DMS53 treated with DMSO at 0.1 percent for 48 hours (cell line): ENCODE measurements at regions not wholly inside any gene's neighbourhood (a gene's known extent, or its start where the extent isn't known, plus 50 kb on each side); places are given as distances from the start of the nearest gene placed in this dataset.

Experiments
- DNase-seq: peaks from one replicate; lab custom pipeline; 2025; ENCODE audit not compliant: unreplicated experiment; lab: John Stamatoyannopoulos, UW

DNA sequence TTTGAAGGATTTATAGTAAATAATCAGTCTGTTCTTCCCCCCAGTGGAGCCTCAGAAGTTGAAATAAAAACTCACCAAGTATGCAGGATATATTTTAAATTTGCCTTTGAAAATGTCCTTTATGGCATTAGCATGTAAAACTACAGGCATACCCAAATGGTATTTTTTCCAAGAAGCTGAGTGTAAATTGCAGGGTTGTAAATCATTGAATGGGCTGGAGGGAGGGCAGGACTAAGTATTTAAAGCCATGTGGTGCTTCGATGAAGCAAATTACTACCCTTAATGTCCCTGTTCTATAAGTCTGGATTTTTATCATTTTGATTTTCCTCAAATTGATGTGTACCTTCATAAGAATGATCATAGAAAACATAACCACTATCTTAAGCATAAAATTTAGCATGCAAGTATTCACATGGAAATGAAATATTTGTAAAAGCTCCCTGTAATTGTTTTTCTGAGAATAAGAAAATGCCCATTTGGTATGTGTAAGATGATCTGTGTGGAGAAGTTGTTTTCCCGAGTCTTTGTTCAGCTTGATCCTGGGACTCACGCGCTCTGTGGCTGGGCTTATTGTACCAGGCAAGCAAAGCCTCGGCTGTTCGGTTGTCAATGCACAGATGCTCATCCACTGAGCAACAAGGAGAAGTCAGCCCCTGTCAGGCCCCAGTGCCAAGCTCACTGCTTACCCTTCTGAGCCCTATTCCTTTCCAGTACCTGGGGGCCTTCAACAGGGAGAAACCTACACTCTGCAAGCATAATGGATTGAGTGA, 66.7 kb downstream of the CD164 start:
- no peak for DNase-seq

DNA sequence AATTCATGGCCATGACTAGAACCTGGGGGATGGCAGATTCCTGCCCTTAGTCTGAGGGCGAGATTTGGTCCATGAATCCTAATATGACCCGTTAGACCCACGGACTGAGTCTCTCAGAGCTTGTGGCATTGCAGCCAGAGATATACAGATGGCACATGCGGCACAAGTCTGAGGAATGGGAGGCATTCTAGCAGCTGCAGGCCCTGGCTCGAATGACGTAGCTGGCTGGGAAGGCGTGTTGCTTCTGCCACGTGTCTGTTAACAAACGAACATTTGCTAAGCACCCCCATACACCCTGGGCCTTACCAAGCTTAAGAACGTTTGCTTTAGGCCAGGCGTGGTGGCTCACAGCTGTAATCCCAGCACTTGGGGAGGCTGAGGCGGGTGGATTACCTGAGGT, 68.0 kb downstream of the CD164 start:
- DNase-seq = no peak

DNA sequence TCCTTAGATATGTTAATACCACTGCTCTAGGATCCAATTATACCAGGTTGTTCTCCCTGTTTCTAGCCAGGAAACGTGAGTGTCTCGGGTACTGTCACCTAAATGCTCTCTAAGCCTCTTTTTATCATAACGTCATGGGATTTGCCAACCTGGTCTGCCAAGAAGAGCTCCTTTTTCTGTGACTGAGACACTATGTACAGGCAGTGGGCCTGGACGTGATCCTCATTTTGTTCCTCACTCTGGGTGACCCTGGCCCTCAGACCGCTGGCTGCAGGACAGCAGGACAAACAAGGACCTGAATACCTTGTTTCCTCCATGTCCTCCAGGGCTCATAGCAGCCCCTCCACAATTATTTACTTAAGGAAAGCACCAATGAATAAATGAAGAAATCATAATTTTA, 69.1 kb downstream of the CD164 start:
- no peak for DNase-seq

DNA sequence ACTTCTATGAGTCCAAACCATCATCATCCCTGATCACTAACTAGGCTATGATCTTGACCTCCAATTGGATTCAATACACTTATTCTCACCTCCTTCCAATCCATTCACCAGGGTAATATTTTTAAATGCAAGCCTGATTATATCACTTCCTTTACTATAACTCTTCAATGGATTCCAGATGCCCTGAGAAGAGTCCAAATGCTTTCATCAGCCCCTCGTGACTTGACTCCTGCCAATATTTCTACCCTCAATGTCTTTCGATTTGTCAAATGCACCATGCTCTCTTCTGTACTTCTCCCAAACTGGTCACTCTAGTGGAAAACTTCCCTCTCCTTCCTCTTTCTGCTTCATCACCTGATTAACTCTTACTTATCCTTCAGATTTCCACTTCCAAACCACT, 70.8 kb downstream of the CD164 start:
- DNase-seq = no peak

DNA sequence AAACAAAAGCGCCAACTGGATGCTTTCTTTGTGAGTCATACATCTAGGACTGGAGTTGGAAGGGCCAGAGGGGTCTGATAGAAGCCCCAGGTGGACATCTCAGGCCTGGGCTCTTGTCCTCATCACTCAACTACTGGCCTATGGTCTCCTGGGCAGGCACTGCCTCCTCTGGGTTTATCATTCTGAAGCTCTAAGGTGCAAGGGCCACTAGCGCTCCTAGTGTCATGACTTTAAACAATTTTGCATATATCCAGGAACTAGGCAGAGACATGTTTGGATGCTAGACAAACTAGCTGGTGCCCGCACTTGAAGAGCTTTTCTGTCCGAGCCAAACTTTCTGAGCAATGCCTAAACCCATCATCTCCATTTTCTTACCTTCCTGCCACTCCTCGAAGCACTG, 72.3 kb downstream of the CD164 start:
- DNase-seq = no peak

DNA sequence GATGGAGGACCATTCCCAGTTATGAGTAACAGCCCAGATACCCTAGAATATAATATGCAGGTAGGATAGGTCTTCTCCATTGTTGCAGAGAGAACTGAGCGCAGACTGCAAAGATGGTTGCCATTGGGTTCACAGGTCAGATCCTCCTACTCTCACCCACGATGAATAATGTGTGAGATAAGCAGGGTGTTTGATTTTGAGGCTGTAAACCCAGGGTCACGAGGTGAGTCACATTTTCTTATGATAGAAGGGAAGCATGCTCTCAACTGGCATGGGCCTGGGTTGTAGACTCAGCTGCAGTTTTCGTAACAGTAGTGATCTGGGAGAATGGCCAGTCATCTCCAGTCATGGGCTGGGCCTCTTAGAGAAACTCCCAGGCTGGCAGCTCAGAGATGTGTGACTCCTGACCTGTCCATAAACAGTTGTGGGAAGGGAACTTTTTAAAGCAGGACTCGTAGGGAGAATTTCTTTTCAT, 74.2 kb downstream of the CD164 start:
- DNase-seq = peak; percentile 86

DNA sequence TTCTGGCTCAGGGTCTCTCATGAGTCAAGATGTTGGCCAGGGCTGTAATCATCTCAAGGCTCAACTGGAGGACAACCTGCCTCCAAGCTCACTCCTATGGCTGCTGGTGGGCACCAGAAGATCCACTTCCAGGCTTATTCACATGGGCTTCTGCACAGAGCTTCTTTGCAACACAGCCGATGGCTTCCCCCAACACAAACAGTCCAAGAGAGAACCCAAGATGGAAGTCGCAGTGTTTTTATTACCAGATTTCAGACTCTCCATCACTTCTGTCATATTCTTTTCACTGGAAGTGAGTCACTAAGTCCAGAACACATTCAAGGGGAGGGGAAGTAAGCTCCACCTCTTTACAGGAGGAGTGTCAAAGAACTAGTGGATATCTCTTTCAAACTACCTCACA, 75.5 kb downstream of the CD164 start:
- DNase-seq = peak; percentile 10

DNA sequence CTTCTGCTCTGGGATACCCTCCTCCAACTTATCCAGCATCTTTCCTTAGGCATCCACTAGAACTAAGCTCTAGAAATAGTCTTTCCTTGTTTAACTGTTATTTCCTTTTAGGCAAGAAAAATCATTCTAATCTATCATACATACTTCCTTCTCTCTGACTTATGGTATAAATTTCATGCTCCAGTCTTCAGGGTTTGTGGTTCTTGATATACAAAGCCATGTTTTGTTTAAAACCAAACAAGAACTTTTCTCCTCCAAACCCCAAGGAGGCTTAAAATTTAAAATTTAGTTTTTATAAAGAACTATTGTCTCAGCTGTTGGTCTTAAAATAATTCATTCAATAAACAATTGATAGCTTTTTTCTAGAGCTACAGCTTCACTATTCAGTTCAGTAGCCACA, 77.2 kb downstream of the CD164 start:
- no peak for DNase-seq

DNA sequence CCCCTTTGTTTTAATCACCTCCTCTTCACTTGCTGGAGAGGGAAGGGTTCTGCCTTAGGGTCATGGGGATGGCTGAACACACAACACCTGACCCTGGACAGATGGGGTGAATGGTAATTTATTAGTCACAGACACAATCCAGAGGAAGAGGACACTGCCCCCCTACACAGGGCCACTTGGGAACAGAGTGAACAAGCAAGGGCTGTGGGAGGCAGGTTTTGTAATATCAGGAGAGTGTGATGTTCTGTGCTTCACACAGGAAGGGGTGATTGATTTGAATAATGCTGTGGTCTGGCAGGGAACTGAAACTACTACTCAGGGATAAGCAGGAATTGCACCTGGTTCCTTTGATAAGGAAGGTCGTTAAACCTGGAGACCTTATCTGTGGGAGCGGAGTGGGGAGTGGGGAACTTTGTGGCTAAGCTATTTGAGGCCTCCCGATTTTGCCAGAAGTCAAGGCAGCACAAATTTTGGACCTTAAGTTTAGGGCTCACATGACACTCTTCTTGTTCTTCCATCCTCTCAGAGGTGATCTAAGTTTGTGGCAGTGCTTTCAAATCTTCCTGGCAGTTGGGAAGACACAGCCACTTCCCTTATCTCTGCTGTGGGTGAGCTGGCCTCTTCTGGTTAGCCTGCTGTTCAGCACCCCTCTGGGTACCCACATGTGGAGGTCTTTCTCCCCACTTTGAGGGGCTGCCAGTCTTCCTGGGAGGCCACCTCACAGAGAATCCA, 77.8 kb downstream of the CD164 start:
- DNase-seq = no peak

DNA sequence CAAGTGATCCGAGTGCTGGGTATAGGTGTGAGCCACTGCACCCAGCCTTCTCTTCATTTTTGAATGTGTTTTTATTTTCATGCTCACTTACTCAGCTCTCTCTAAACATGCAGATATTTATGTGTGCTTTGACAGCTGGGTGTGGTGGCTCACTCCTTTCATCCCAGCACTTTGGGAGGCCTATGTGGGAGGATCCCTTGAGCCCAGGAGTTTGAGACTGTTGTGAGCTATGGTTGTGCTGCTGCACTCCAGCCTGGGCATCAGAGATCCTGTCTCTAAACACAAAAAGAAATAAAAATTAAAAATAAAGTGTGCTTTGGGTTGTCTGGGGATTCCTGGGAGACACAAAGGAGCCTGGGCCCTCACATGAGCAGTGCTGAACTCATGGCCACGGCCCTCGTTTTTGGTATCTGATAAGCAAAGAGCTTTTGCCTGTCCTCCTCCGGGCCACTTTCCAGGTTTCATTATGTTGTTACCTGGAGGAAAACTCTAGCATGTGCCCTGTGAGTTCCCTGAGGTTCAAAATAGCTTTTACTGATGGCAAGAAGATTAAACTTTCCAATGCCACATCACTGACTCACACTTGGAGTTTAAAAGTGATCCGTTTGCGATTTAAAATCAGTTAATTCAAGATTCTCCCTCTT, 78.5 kb downstream of the CD164 start:
- no peak for DNase-seq

DNA sequence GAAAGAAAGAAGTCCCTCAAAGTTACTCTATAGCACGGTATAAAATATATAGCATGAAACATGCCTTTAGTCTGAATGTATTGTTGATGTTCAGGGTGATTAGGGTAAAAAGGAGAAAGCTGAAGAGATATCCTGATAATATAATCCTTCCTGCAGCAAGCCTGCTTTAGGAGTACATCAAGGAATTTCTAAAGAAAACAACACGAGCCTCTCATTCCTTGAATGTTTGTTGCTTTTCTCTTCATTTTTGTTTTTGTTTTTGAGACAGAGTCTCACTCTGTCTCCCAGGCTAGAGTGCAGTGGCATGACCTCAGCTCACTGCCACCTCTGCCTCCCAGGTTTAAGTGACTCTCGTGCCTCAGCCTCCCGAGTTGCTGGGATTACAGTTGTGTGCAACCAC, 79.1 kb downstream of the CD164 start:
- no peak for DNase-seq

DNA sequence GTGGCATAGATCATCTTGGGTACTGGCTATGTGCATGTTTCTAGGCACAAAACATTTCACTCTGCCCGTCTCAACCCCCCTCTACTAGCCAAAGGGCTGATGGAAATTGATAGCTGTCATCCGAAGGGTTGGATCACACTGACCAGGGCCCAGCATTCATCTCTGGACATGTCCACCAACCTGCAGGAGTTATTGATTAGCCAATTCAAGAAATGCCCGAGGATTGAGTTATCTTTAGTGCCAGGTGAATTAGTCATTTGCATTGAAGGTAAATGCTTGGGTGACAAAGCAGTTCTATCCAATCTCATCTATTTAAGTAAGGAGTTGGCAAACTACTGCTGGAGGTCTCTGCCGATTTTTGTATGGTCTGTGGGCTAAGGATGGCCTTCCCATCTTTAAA, 80.1 kb downstream of the CD164 start:
- no peak for DNase-seq

DNA sequence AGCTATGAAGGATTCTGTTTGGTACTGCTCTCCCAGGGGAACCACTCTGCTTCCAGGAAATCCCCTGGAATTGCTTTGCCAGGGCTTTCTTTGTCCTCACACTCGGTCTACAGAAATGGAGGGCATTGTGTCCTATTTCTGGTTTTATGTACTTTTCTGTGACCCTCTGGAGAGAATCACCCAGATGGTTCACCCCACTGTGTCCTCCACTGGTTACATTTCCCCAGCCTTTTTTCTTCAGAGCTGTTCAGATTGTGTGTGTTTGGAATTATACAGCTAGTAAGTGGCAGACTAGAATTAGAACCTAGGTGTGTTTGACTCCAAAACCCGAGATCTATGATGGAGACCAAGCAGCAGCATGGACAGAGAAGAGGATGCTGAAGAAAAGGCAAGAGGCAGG, 80.8 kb downstream of the CD164 start:
- no peak for DNase-seq

DNA sequence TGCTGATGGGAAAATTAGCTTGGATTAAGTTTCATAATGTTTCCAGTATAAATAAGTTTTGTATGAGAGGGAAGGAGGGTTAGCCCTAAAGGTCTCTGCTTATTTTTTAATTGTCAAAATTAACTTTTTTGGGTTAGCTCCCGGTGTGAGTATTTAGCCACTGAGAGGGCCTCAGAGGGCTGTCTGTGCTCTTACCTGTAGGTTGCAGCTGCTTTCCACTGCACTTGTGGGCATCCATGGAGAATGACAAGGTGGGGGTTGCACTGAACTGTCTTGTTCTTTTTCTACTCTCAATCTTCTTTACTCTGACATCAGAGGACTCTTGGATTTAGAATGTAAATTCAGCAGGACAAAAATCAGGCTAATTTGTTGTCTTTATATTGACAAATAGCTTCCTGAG, 81.4 kb downstream of the CD164 start:
- DNase-seq = no peak

DNA sequence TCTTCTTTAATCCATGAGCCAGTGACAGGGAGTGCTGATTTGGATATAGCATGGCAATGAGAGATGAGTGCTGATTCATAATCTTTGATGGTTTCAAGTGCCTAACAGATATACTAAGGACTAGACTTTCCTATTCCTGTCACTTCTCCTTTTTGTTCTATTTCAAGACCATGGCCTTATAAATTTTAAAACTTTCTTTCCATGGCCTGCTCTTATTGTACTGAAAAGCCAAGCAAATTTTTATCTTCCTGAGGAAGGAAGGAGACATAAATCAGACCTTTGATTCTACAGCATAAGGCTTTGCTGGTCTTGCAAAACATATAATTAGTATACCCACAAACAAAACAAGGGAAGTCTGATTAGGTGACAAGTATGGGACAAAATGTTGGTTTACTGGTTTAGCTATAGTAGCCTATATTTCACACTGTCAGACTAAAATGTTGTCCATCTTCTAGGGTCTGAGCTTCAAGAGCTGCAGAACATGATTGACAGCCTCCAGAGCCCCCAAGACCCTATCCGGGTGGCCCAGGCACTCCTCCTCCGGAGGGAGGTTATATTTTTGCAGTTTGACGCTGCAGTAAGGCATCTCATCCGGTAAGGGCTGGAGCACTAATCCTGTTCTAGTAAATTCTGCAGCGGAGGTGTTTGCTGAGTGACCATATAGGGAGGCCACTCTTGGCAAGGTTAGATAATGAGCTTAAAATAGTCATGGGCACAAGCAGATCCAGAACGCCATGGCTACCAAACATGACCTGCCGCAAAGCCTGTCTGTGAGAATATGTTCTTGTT, 82.3 kb downstream of the CD164 start:
- DNase-seq = no peak

DNA sequence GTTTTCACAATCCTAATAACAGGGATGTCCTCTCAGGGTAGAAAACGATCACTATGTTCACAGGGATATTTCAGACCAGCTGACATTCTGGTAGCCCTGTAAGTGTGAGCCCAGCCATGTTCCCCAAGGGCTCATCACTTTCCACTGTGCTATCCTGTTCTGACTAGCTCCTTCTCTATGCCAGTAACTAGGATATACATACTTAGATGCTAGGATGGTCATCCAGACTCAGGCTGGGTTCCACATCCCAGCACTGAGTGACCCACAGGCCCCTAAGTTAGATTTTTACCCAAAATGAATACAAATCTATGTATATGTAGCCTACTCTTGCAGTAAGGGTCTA, 83.0 kb downstream of the CD164 start:
- DNase-seq = no peak

DNA sequence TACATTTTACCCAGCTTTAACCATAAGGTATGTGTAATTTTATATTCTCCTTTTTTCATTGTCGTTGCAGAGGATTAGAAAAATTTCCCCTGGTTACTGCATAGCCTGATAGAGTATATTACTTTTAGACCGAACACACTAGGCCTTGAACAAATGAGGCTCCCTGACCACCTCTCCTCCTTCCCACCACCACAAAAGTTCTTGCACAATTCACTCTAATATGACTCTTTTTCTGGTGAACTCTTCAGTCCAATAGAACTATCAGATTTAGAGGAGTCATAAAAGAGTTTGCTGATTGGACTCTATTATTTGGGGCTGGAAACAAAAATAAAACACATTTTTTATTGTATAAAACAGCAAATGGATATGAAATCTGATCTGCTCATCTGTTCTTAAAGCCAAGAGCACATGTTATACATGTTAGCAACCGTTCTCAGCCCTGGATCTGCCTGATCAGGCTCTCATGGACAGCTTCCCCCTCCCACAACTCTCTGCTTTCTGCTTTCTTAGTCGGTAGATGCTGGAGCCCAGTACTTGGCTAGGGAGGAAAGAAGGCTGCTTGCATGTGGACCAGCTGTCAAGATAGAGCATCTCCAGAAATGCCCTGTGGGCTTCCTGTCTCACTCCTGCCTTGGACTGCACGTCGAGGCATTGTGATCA, 83.5 kb downstream of the CD164 start:
- no peak for DNase-seq

DNA sequence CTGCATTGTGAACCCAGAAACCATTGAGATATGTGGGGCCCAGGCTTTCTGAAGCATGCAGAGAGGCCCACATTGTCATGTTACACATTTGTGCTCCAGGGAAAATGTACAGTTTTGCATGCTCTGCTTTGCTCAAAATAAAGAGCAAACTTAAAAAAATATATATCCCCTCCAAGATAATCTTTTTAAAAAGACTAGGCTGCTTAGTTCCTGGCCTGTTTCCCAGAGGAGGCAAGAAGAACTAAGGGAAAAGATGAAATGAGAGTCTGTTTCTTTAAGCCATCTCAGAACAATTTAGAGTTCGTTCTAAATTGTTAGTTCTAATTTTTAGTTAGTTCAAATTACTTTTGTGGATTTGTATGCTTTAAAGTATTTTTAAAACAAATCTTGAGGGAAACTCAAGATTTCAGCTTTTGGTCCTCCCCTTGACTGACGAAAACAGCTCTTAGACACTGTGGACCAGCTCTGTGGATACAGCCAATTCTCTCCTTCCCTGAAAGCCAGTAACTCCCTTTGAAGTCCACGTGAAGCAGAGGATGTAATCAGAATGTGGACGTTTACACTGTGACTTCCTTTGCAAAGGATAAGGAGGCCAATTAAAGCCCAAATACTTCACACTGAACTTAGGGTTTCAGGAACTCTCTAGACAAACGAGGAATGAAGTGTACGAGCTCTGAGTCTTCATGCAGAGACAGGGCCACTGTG, 84.7 kb downstream of the CD164 start:
- DNase-seq = peak; percentile 23

DNA sequence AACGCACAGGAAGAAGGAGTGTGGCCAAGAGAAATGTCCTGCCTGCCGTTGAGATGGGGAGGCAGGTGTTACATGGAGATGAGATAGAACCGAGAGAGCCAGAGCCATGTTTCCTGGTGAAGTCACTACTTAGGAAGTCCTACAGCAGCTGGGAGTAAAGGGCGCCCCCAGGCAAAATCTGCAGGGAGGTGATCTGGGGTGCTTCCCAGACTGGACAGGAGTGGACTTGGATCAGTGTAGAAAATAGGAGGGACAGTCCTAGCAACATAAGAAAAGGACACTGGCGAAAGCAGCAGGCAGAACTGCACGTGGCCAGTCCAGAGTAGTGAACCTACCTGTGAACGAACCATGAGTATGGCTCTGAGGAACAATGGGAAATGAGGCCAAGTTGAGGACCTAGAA, 85.3 kb downstream of the CD164 start:
- peak; percentile 82 for DNase-seq

DNA sequence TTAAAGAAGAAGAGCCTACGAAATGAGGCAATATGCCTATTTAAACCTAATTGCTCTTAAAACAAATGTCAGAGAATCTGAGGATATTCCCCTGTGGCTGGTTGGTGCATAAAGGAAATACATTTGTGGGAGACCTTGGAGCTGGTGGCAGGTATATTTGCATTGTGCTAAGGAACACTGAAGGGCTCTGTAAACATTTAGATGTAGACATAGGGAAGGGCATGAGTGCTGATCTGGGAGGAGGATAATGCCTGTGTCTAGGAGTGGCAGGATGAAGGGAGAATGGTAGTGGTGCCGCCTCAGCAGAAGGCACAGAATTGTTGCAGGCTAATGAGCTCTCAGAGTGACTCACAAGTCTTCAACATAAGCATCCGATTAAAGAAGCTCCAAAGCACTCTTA, 85.8 kb downstream of the CD164 start:
- DNase-seq = peak; percentile 91
